G401 (cell line): ENCODE measurements at regions not wholly inside any gene's neighbourhood (a gene's known extent, or its start where the extent isn't known, plus 50 kb on each side); places are given as distances from the start of the nearest gene placed in this dataset.

Experiments
- DNase-seq: peaks from one replicate; pipeline ENCODE4 v3.0.0-alpha.2; 2015; ENCODE audit warnings: low spot score
- in situ Hi-C: cut with HindIII; loops from 2 replicates; pipeline ENCODE4 v1.10.0; 2016; ENCODE audit warnings: low sequenced_read_pairs, mixed read lengths

GRCh38 chr3:80096909-80097308 lies 329.1 kb upstream of the ROBO1 start:
- in situ Hi-C loops: no loop called here
- no peak for DNase-seq

GRCh38 chr3:80094589-80094988 lies 326.8 kb upstream of the ROBO1 start:
- in situ Hi-C loops: no loop called here
- no peak for DNase-seq

GRCh38 chr3:80087767-80088166 lies 320.0 kb upstream of the ROBO1 start:
- in situ Hi-C loops: no loop called here
- DNase-seq: no peak

- in situ Hi-C loops: no loop called here
Observed at GRCh38 chr3:80086426-80086825, 318.6 kb upstream of the ROBO1 start.

GRCh38 chr3:80079886-80080285 lies 312.1 kb upstream of the ROBO1 start:
- in situ Hi-C loops: no loop called here
- no peak for DNase-seq

More at GRCh38 chr3:80086426-80086825, 318.6 kb upstream of the ROBO1 start:
- DNase-seq: no peak

GRCh38 chr3:80068459-80068858 lies 300.7 kb upstream of the ROBO1 start:
- in situ Hi-C loops: no loop called here
- no peak for DNase-seq

GRCh38 chr3:80063535-80063934 lies 295.7 kb upstream of the ROBO1 start:
- DNase-seq: no peak
- in situ Hi-C loops: no loop called here

GRCh38 chr3:80060664-80061063 lies 292.9 kb upstream of the ROBO1 start:
- no peak for DNase-seq
- in situ Hi-C loops: no loop called here

- in situ Hi-C loops: no loop called here
Observed at GRCh38 chr3:80055306-80055705, 287.5 kb upstream of the ROBO1 start.

GRCh38 chr3:80052271-80052670 lies 284.5 kb upstream of the ROBO1 start:
- in situ Hi-C loops: no loop called here
- no peak for DNase-seq

More at GRCh38 chr3:80055306-80055705, 287.5 kb upstream of the ROBO1 start:
- no peak for DNase-seq

GRCh38 chr3:80051602-80051962 lies 283.8 kb upstream of the ROBO1 start:
- in situ Hi-C loops: no loop called here
- DNase-seq: no peak

- no peak for DNase-seq
- in situ Hi-C loops: no loop called here
Observed at GRCh38 chr3:80050826-80051601, 283.2 kb upstream of the ROBO1 start.

- no peak for DNase-seq
- in situ Hi-C loops: no loop called here
Observed at GRCh38 chr3:80043226-80043625, 275.4 kb upstream of the ROBO1 start.

GRCh38 chr3:80040067-80040466 lies 272.3 kb upstream of the ROBO1 start:
- DNase-seq: no peak
- in situ Hi-C loops: no loop called here

GRCh38 chr3:80036176-80036575 lies 268.4 kb upstream of the ROBO1 start:
- in situ Hi-C loops: no loop called here
- no peak for DNase-seq

GRCh38 chr3:80035021-80035420 lies 267.2 kb upstream of the ROBO1 start:
- DNase-seq: no peak
- in situ Hi-C loops: no loop called here

- DNase-seq: no peak
- in situ Hi-C loops: no loop called here
Observed at GRCh38 chr3:80023010-80023409, 255.2 kb upstream of the ROBO1 start.

GRCh38 chr3:80018375-80018774 lies 250.6 kb upstream of the ROBO1 start:
- in situ Hi-C loops: no loop called here
- no peak for DNase-seq

GRCh38 chr3:80017369-80017768 lies 249.6 kb upstream of the ROBO1 start:
- in situ Hi-C loops: no loop called here

GRCh38 chr3:80014576-80014975 lies 246.8 kb upstream of the ROBO1 start:
- in situ Hi-C loops: no loop called here
- DNase-seq: no peak

More at GRCh38 chr3:80017369-80017768, 249.6 kb upstream of the ROBO1 start:
- no peak for DNase-seq

- in situ Hi-C loops: no loop called here
- no peak for DNase-seq
Observed at GRCh38 chr3:80010021-80010571, 242.3 kb upstream of the ROBO1 start.
